GM12873 (cell line): ENCODE measurements at regions not wholly inside any gene's neighbourhood (a gene's known extent, or its start where the extent isn't known, plus 50 kb on each side); places are given as distances from the start of the nearest gene placed in this dataset.

ENCODE experiments used
- CTCF ChIP-seq: IDR thresholded peaks from 2 replicates; pipeline ENCODE4 v1.5.1; 2012; ENCODE audit warnings: low read depth, mild to moderate bottlenecking, moderate library complexity, low read length, control low read depth; ENCODE audit not compliant: insufficient read depth; ENCODE audit errors: missing control alignments

GRCh38 chr3:140770977-140771667 is 93.3 kb downstream of the TRIM42 start:
- no peak for TF ChIP-seq CTCF

- TF ChIP-seq CTCF: no peak
Observed at GRCh38 chr3:140777631-140778233, 99.9 kb downstream of the TRIM42 start.

- no peak for TF ChIP-seq CTCF
Observed at GRCh38 chr3:140791368-140791767, 113.5 kb downstream of the TRIM42 start.

GRCh38 chr3:140794507-140794906 is 116.6 kb downstream of the TRIM42 start:
- no peak for TF ChIP-seq CTCF

- no peak for TF ChIP-seq CTCF
Observed at GRCh38 chr3:140809316-140809715, 131.5 kb downstream of the TRIM42 start.

GRCh38 chr3:140816372-140817195 is 125.1 kb upstream of the SLC25A36 start:
- no peak for TF ChIP-seq CTCF

GRCh38 chr3:140821493-140821892 is 120.1 kb upstream of the SLC25A36 start:
- TF ChIP-seq CTCF: no peak
